Right kidney (tissue), 1 donor: ENCODE measurements at regions not wholly inside any gene's neighbourhood (a gene's known extent, or its start where the extent isn't known, plus 50 kb on each side); places are given as distances from the start of the nearest gene placed in this dataset.
"Not testable (repeated sequence)": the region's sequence is repeated elsewhere in the genome, so short reads cannot be mapped to it uniquely, and the experiment has no call there.

Source experiments
- DNase-seq: peaks from one replicate; pipeline ENCODE4 v3.0.0-alpha.2; 2016

- DNase-seq = no peak
Measured at GRCh38 chr6:167470836-167471547, 146.1 kb downstream of the TTLL2 start.

GRCh38 chr6:167471548-167471930, 146.7 kb downstream of the TTLL2 start:
- no peak for DNase-seq

GRCh38 chr6:167472148-167472547, 147.3 kb downstream of the TTLL2 start:
- no peak for DNase-seq

GRCh38 chr6:167472880-167473279, 148.0 kb downstream of the TTLL2 start:
- no peak for DNase-seq

- DNase-seq = no peak
Measured at GRCh38 chr6:167474171-167474570, 149.3 kb downstream of the TTLL2 start.

GRCh38 chr6:167474725-167475124, 149.8 kb downstream of the TTLL2 start:
- DNase-seq = no peak

GRCh38 chr6:167475947-167476346, 151.1 kb downstream of the TTLL2 start:
- DNase-seq = no peak

GRCh38 chr6:167476844-167477595, 152.1 kb downstream of the TTLL2 start:
- no peak for DNase-seq

GRCh38 chr6:167477688-167478087, 152.8 kb downstream of the TTLL2 start:
- DNase-seq = no peak

GRCh38 chr6:167479301-167479700, 154.4 kb downstream of the TTLL2 start:
- DNase-seq = no peak

GRCh38 chr6:167479901-167480648, 155.2 kb downstream of the TTLL2 start:
- DNase-seq = no peak

GRCh38 chr6:167481307-167481926, 156.5 kb downstream of the TTLL2 start:
- DNase-seq = no peak

GRCh38 chr6:167482801-167483200, 157.9 kb downstream of the TTLL2 start:
- DNase-seq = not testable (repeated sequence)

GRCh38 chr6:167485186-167485978, 160.5 kb downstream of the TTLL2 start:
- DNase-seq = no peak

GRCh38 chr6:167487749-167488664, 163.1 kb downstream of the TTLL2 start:
- no peak for DNase-seq

GRCh38 chr6:167491438-167492099, 166.7 kb downstream of the TTLL2 start:
- DNase-seq = no peak

- DNase-seq = no peak
Measured at GRCh38 chr6:167492100-167492449, 167.2 kb downstream of the TTLL2 start.

GRCh38 chr6:167493310-167493709, 168.4 kb downstream of the TTLL2 start:
- DNase-seq = no peak

GRCh38 chr6:167493976-167494697, 169.3 kb downstream of the TTLL2 start:
- peak; percentile 67 for DNase-seq
